Thyroid gland (tissue), 4 donors: ENCODE measurements at regions not wholly inside any gene's neighbourhood (a gene's known extent, or its start where the extent isn't known, plus 50 kb on each side); places are given as distances from the start of the nearest gene placed in this dataset.

ENCODE experiments used
- DNase-seq, 2 donors: peaks; one replicate each; pipeline ENCODE4 v3.0.0-alpha.2; 2019
- H3K27ac ChIP-seq, 3 donors: fragments of 200-600 bp; sonication (generic); 1 replicate in 2 of 3; 2 replicates in 1 of 3; pipeline ENCODE4 v1.5.1; 2016 to 2019; ENCODE audit warnings: mild to moderate bottlenecking in 1 of 3, moderate library complexity in 1 of 3
- H3K27me3 ChIP-seq: fragments of 200-600 bp; sonication (generic); one replicate; pipeline ENCODE4 v1.5.1; 2019
- H3K36me3 ChIP-seq, 2 donors: fragments of 200-600 bp; sonication (generic); one replicate each; pipeline ENCODE4 v1.5.1; 2016 to 2019
- H3K4me1 ChIP-seq, 2 donors: fragments of 200-600 bp; sonication (generic); one replicate each; pipeline ENCODE4 v1.5.1; 2017 to 2019
- H3K4me3 ChIP-seq, 3 donors: fragments of 200-600 bp; sonication (generic); replicated peaks in 1 of 3; 1 replicate in 2 of 3; 2 replicates in 1 of 3; pipeline ENCODE4 v1.5.1; 2016; ENCODE audit warnings: mild to moderate bottlenecking in 1 of 3
- H3K9me3 ChIP-seq: fragments of 200-600 bp; sonication (generic); one replicate; pipeline ENCODE4 v1.5.1; 2017
- POLR2A ChIP-seq, 2 donors: fragments of 450-650 bp; IDR thresholded peaks; one replicate each; pipeline ENCODE4 v1.6.1; 2017; ENCODE audit warnings: antibody characterized with exemption in 2 of 2, mild to moderate bottlenecking in 2 of 2, moderate library complexity in 1 of 2
- WGBS, 2 donors: methylation state at CpG; one replicate each; pipeline ENCODE4 v1.1.5; 2017; 5-methylcytosine and 5-hydroxymethylcytosine counted together
- intact Hi-C: fragments of 100-400 bp; cut with DNase I; formaldehyde crosslinking; loops from one replicate; pipeline ENCODE4 v1.15.1; 2023
- TF ChIP-seq, protein P1 (sequence below), 6 experiments: fragments of 200-600 bp in 3 of 6; fragments of 450-650 bp in 3 of 6; sonication (generic) in 3 of 6; IDR thresholded peaks; one replicate each; pipeline ENCODE4 v1.5.1; 2016 to 2019; ENCODE audit warnings: antibody characterized with exemption in 6 of 6, mild to moderate bottlenecking in 2 of 6, inconsistent platforms in 1 of 6, moderate library complexity in 1 of 6

DNA sequence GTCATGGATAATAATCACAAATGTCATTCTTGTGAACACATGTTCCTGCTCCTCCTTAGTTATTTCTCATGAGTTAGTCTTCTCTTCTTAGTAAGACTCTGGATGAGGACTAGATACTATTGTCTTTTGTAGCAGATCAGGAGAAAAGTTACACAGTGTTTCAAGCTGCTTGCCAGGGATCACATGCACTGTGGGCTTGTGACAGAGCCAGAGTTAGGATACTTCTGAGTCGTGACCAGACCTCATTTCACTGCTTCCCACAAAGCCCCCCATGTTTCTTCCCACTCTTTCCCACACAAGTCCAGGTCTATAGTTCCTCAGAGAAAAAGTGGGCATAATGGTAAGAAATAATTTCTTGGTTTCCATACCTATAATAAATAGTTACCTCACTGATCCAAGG, 80.2 kb upstream of the LRATD1 start:
- no peaks in the 10 kb centered on the region for H3K4me1 ChIP-seq
- H3K4me3 ChIP-seq: no peak overlapping the region
- H3K27ac ChIP-seq: no peak overlapping the region
- no peaks in the 10 kb centered on the region for H3K27me3 ChIP-seq
- no peaks in the 10 kb centered on the region for H3K9me3 ChIP-seq
- no peaks in the 10 kb centered on the region for H3K36me3 ChIP-seq
- no peak for DNase-seq
- TF ChIP-seq POLR2A (IDR thresholded peaks at IDR 0.05): no peak
- TF ChIP-seq, protein P1, sequence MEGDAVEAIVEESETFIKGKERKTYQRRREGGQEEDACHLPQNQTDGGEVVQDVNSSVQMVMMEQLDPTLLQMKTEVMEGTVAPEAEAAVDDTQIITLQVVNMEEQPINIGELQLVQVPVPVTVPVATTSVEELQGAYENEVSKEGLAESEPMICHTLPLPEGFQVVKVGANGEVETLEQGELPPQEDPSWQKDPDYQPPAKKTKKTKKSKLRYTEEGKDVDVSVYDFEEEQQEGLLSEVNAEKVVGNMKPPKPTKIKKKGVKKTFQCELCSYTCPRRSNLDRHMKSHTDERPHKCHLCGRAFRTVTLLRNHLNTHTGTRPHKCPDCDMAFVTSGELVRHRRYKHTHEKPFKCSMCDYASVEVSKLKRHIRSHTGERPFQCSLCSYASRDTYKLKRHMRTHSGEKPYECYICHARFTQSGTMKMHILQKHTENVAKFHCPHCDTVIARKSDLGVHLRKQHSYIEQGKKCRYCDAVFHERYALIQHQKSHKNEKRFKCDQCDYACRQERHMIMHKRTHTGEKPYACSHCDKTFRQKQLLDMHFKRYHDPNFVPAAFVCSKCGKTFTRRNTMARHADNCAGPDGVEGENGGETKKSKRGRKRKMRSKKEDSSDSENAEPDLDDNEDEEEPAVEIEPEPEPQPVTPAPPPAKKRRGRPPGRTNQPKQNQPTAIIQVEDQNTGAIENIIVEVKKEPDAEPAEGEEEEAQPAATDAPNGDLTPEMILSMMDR (IDR thresholded peaks at IDR 0.05): no peak
- 65 to 78% methylated on average over 1 of the region's 1 CpG for WGBS, 2 donors
- intact Hi-C loops: no loop called here

DNA sequence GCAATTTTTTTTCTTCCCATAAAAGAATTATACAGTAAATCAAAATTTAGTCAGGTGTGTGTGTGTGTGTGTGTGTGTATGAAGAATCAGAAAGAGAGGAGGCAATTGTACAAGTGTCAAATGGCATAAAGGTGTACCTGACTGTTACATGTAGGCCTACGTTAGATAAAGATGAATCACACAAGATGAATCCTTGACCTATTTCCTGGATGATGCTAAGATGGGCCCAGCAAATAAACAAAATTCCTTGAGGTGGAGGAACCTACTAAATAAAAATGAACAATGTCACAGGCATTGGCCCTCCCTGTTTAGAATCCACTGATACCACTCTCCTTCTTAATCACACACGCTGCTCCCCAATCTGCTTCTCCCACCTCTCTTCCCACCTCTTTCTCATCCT, 79.7 kb upstream of the LRATD1 start:
- TF ChIP-seq POLR2A (IDR thresholded peaks at IDR 0.05): no peak
- TF ChIP-seq, protein P1 (IDR thresholded peaks at IDR 0.05): no peak
- H3K36me3 ChIP-seq: no peaks in the 10 kb centered on the region
- no peak overlapping the region for H3K27ac ChIP-seq
- H3K9me3 ChIP-seq: no peaks in the 10 kb centered on the region
- 83 to 96% methylated on average over 2 of the region's 2 CpGs for WGBS, 2 donors
- H3K4me1 ChIP-seq: no peaks in the 10 kb centered on the region
- no peak for DNase-seq
- intact Hi-C loops: no loop called here
- H3K4me3 ChIP-seq: no peak overlapping the region
- H3K27me3 ChIP-seq: no peaks in the 10 kb centered on the region

DNA sequence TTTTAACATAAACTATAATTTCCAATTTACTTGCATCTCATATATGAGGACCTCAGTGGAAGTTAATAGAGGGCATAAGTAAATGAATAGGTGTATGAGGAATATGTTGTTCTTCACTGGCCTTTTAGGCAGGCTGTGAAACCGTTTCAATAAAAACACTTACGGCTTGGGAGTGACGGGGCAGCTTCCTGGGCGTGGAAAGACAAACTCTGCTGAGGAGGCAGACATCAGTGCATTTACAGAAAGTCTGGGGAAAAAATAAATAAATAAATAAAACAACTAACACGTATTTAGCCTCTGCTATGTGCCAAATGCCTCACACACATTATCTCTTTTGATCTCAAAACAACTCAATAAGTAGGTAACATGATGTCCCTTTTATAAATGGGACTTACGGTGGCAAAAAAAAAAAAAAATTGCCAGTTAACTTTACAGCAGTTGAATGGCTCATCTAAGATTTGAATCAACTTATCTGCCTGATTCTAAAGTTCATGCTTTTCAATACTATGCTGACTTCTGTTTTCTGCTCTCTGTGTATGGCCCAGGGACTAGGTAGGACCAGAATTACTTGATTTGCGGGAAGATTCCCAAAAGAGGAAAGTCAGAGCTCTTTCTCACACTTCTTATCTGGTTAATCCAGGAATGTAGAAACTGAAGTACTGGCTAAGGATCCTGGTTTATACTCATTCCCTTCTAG, 77.5 kb upstream of the LRATD1 start:
- WGBS, 2 donors: 44 to 52% methylated on average over 7 of the region's 7 CpGs
- intact Hi-C loops: no loop called here
- TF ChIP-seq, protein P1 (IDR thresholded peaks at IDR 0.05): no peak
- no peak for TF ChIP-seq POLR2A (IDR thresholded peaks at IDR 0.05)

DNA sequence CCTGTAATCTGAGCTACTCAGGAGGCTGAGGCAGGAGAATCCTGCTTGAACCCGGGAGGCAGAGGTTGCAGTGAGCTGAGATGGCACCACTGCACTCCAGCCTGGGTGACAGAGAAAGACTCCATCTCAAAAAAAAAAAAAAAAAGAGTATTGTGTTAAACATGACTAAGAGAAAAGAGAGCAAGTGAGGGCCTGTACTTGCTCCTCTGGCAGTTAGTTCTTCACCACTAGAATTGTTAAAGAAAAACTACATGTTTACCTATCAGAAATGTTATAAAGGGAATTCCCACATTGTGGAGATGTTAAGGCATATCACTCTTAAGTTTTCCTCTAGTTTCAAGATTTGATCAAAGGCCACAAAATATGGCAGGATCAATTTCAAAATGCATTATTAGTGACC, 75.4 kb upstream of the LRATD1 start:
- no peak for DNase-seq
- no peaks in the 10 kb centered on the region for H3K4me1 ChIP-seq
- 42 to 50% methylated on average over 1 of the region's 1 CpG for WGBS, 2 donors
- H3K4me3 ChIP-seq: no peak overlapping the region
- H3K9me3 ChIP-seq: no peaks in the 10 kb centered on the region
- H3K27me3 ChIP-seq: no peaks in the 10 kb centered on the region
- intact Hi-C loops: no loop called here
- H3K27ac ChIP-seq: no peak overlapping the region
- H3K36me3 ChIP-seq: no peaks in the 10 kb centered on the region
- TF ChIP-seq, protein P1 (IDR thresholded peaks at IDR 0.05): no peak
- TF ChIP-seq POLR2A (IDR thresholded peaks at IDR 0.05): no peak

More for the DNA sequence above, 77.5 kb upstream of the LRATD1 start:
- H3K4me1 ChIP-seq: no peaks in the 10 kb centered on the region
- no peaks in the 10 kb centered on the region for H3K9me3 ChIP-seq
- DNase-seq: no peak
- no peak overlapping the region for H3K4me3 ChIP-seq
- no peak overlapping the region for H3K27ac ChIP-seq
- no peaks in the 10 kb centered on the region for H3K27me3 ChIP-seq
- no peaks in the 10 kb centered on the region for H3K36me3 ChIP-seq

DNA sequence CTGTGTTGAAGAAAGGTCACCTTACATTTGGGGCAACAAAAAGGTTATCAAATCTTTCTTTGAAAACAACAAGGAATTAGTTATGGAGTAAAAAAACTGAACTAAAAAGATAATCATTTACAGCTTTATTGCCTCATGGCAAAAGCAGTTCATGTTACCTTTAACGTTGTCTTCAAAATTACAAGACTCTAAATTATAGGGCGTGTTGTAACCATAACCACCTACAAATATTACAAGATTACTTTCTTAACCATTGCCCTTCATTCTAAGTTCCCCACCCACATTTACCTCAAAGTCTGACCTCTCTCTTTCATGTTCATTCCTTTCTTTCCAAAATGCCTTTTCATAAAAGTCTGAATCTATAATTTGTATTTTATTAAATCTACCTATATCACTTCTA, 74.6 kb upstream of the LRATD1 start:
- intact Hi-C loops: no loop called here
- Histone ChIP-seq H3K36me3 (no peaks in the 10 kb centered on the region), H3K27me3 (no peaks in the 10 kb centered on the region), H3K4me1 (no peaks in the 10 kb centered on the region), H3K27ac (no peak overlapping the region), H3K4me3 (no peak overlapping the region), H3K9me3 (no peaks in the 10 kb centered on the region)
- WGBS, 2 donors: 86% methylated on average over 2 of the region's 2 CpGs
- TF ChIP-seq, protein P1 (IDR thresholded peaks at IDR 0.05): no peak
- no peak for TF ChIP-seq POLR2A (IDR thresholded peaks at IDR 0.05)
- DNase-seq: no peak
